CD14-positive monocyte (primary cell): ENCODE measurements at regions not wholly inside any gene's neighbourhood (a gene's known extent, or its start where the extent isn't known, plus 50 kb on each side); places are given as distances from the start of the nearest gene placed in this dataset.

ENCODE experiments used
- DNase-seq, 3 donors: peaks; one replicate each; pipeline ENCODE4 v3.0.0-alpha.2; 2011 to 2022
- H2AFZ ChIP-seq: 2 replicates; pipeline ENCODE4 v1.6.0; 2012; ENCODE audit warnings: mild to moderate bottlenecking, low read depth, low read length, inconsistent platforms; ENCODE audit not compliant: insufficient read depth, poor library complexity, severe bottlenecking
- H3K27ac ChIP-seq, 2 donors: 1 replicate in 1 of 2; 2 replicates in 1 of 2; pipeline ENCODE4 v1.5.1; 2012 to 2013; ENCODE audit warnings: low read length in 2 of 2, control low read depth in 1 of 2, inconsistent platforms in 1 of 2, low read depth in 1 of 2, mild to moderate bottlenecking in 1 of 2
- H3K27me3 ChIP-seq, 2 donors: one replicate each; pipeline versions ENCODE4 v1.6.0 to v1.6.1; 2011 to 2013; ENCODE audit warnings: low read length in 2 of 2; ENCODE audit not compliant: control insufficient read depth in 2 of 2, insufficient read depth in 2 of 2
- H3K36me3 ChIP-seq, 2 donors: replicated peaks in 1 of 2; 1 replicate in 1 of 2; 2 replicates in 1 of 2; pipeline versions ENCODE4 v1.5.1 to v1.6.1; 2012 to 2013; ENCODE audit warnings: low read length in 2 of 2, control low read depth in 1 of 2, inconsistent platforms in 1 of 2, mild to moderate bottlenecking in 1 of 2; ENCODE audit not compliant: insufficient read depth in 2 of 2, control insufficient read depth in 1 of 2
- H3K4me1 ChIP-seq, 2 donors: 1 replicate in 1 of 2; 2 replicates in 1 of 2; pipeline versions ENCODE4 v1.5.1 to v1.6.1; 2012 to 2013; ENCODE audit warnings: low read length in 2 of 2, control low read depth in 1 of 2, inconsistent platforms in 1 of 2, mild to moderate bottlenecking in 1 of 2, moderate library complexity in 1 of 2; ENCODE audit not compliant: insufficient read depth in 2 of 2, control insufficient read depth in 1 of 2
- H3K4me2 ChIP-seq: replicated peaks from 2 replicates; pipeline ENCODE3; 2012; ENCODE audit warnings: low read length, moderate library complexity, mild to moderate bottlenecking; ENCODE audit not compliant: poor library complexity, severe bottlenecking; ENCODE audit errors: extremely low read depth
- H3K4me3 ChIP-seq, 3 experiments: fragments of 200-600 bp in 1 of 3; sonication (generic) in 1 of 3; replicated peaks in 1 of 3; 1 replicate in 2 of 3; 2 replicates in 1 of 3; pipeline ENCODE4 v1.5.1; 2011 to 2013; ENCODE audit warnings: low read length in 3 of 3, mild to moderate bottlenecking in 3 of 3, control low read depth in 2 of 3, low read depth in 2 of 3, inconsistent platforms in 1 of 3, moderate library complexity in 1 of 3
- H3K79me2 ChIP-seq: 2 replicates; pipeline ENCODE4 v1.6.0; 2012; ENCODE audit warnings: mild to moderate bottlenecking, control low read depth, inconsistent platforms, low read length, moderate library complexity; ENCODE audit not compliant: insufficient read depth
- H3K9ac ChIP-seq: 2 replicates; pipeline ENCODE4 v1.6.0; 2017; ENCODE audit warnings: low read length, mild to moderate bottlenecking; ENCODE audit not compliant: insufficient read depth, poor library complexity, severe bottlenecking
- H3K9me3 ChIP-seq, 2 donors: replicated peaks in 1 of 2; 1 replicate in 1 of 2; 2 replicates in 1 of 2; pipeline versions ENCODE4 v1.5.1 to v1.6.1; 2012 to 2013; ENCODE audit warnings: low read length in 2 of 2, control low read depth in 1 of 2; ENCODE audit not compliant: control insufficient read depth in 1 of 2, insufficient read depth in 1 of 2
- H4K20me1 ChIP-seq: 2 replicates; pipeline ENCODE4 v1.6.0; 2012; ENCODE audit warnings: mild to moderate bottlenecking, low read length, control low read depth, moderate library complexity; ENCODE audit not compliant: insufficient read depth
- H3K27ac Mint-ChIP-seq, 7 donors: one replicate each; pipeline ENCODE4 v1.8.0; 2020; ENCODE audit warnings: mild to moderate bottlenecking in 7 of 7, mixed read lengths in 7 of 7, moderate library complexity in 6 of 7, inconsistent platforms in 2 of 7
- H3K27me3 Mint-ChIP-seq, 3 donors: one replicate each; pipeline ENCODE4 v1.8.0; 2021 to 2022; ENCODE audit warnings: low read depth in 3 of 3, mild to moderate bottlenecking in 3 of 3, mixed read lengths in 3 of 3, moderate library complexity in 3 of 3, inconsistent platforms in 1 of 3
- H3K36me3 Mint-ChIP-seq, 2 donors: one replicate each; pipeline ENCODE4 v1.8.0; 2020; ENCODE audit warnings: mixed read lengths in 2 of 2, inconsistent platforms in 1 of 2, mild to moderate bottlenecking in 1 of 2
- H3K4me1 Mint-ChIP-seq: one replicate; pipeline ENCODE4 v1.8.0; 2020; ENCODE audit warnings: mild to moderate bottlenecking, mixed read lengths
- H3K4me3 Mint-ChIP-seq, 2 donors: one replicate each; pipeline ENCODE4 v1.8.0; 2020; ENCODE audit warnings: mild to moderate bottlenecking in 2 of 2, mixed read lengths in 2 of 2, moderate library complexity in 1 of 2
- H3K9me3 Mint-ChIP-seq, 7 donors: one replicate each; pipeline ENCODE4 v1.8.0; 2020 to 2022; ENCODE audit warnings: mixed read lengths in 7 of 7, mild to moderate bottlenecking in 6 of 7, moderate library complexity in 6 of 7, inconsistent platforms in 2 of 7
- CTCF ChIP-seq: fragments of 200-600 bp; IDR thresholded peaks from one replicate; pipeline ENCODE4 v1.8.0; 2022; ENCODE audit warnings: antibody characterized with exemption, mild to moderate bottlenecking
- WGBS: methylation state at CpG from one replicate; pipeline ENCODE4 v1.1.5; 2013; ENCODE audit warnings: missing lambda C conversion rate; ENCODE audit not compliant: insufficient coverage; 5-methylcytosine and 5-hydroxymethylcytosine counted together
- intact Hi-C, 2 donors: fragments of 100-400 bp; cut with micrococcal nuclease; formaldehyde crosslinking; loops; one replicate each; pipeline versions ENCODE4 v1.15.0 to v1.15.1; 2023

- Mint-ChIP-seq H3K4me3 (no peak overlapping the region), H3K27me3 (peaks cover 0 to 8% (median 6%) of the 10 kb centered on the region in 3 donors), H3K4me1 (no peaks in the 10 kb centered on the region), H3K36me3 (no peaks in the 10 kb centered on the region), H3K9me3 (peaks cover 8 to 17% (median 12%) of the 10 kb centered on the region in 7 donors), H3K27ac (no peak overlapping the region)
- no peak overlapping the region for H3K4me2 ChIP-seq
- no peak overlapping the region for H3K27ac ChIP-seq
- no peak for TF ChIP-seq CTCF
- H3K4me1 ChIP-seq, result no peaks in the 10 kb centered on the region
- no CpG with 5 or more reads among the region's 3 CpGs for WGBS
- intact Hi-C loops, result no loop called here
- no peak overlapping the region for H2AFZ ChIP-seq
- no peaks in the 10 kb centered on the region for H4K20me1 ChIP-seq
- H3K79me2 ChIP-seq, result no peaks in the 10 kb centered on the region
- no peak overlapping the region for H3K9ac ChIP-seq
- no peaks in the 10 kb centered on the region for H3K36me3 ChIP-seq
- no peaks in the 10 kb centered on the region for H3K27me3 ChIP-seq
- no peak overlapping the region for H3K4me3 ChIP-seq
- DNase-seq, result no peak
- H3K9me3 ChIP-seq, result peaks cover 12% of the 10 kb centered on the region in 2 donors
Measured at GRCh38 chr6:163843218-163843617, 428.7 kb downstream of the QKI start.

- no peak overlapping the region for H3K4me3 ChIP-seq
- H4K20me1 ChIP-seq, result no peaks in the 10 kb centered on the region
- peaks cover 0 to 2% of the 10 kb centered on the region in 2 donors for H3K27me3 ChIP-seq
- H3K4me2 ChIP-seq, result no peak overlapping the region
- Mint-ChIP-seq H3K27me3 (peaks cover 4 to 14% (median 8%) of the 10 kb centered on the region in 3 donors), H3K9me3 (peaks cover 8 to 17% (median 13%) of the 10 kb centered on the region in 7 donors), H3K4me1 (no peaks in the 10 kb centered on the region), H3K27ac (no peak overlapping the region), H3K36me3 (no peaks in the 10 kb centered on the region), H3K4me3 (no peak overlapping the region)
- no peaks in the 10 kb centered on the region for H3K4me1 ChIP-seq
- peaks cover 12% of the 10 kb centered on the region in 2 donors for H3K9me3 ChIP-seq
- H2AFZ ChIP-seq, result no peak overlapping the region
- H3K36me3 ChIP-seq, result no peaks in the 10 kb centered on the region
- H3K9ac ChIP-seq, result no peak overlapping the region
- no peak for TF ChIP-seq CTCF
- no peaks in the 10 kb centered on the region for H3K79me2 ChIP-seq
- intact Hi-C loops, result no loop called here
- no peak overlapping the region for H3K27ac ChIP-seq
- DNase-seq, result no peak
Measured at GRCh38 chr6:163842467-163842866, 427.9 kb downstream of the QKI start.
